Neural cell (in vitro differentiated cells): ENCODE measurements at regions not wholly inside any gene's neighbourhood (a gene's known extent, or its start where the extent isn't known, plus 50 kb on each side); places are given as distances from the start of the nearest gene placed in this dataset.

Source experiments
- H2AFZ ChIP-seq: fragments of 200-600, 300-800 bp; sonication (generic), shearing (Covaris generic); 2 replicates; pipeline ENCODE4 v1.6.0; 2014; ENCODE audit warnings: low read depth, mild to moderate bottlenecking, antibody characterized with exemption, low read length, moderate library complexity
- H3F3A ChIP-seq: fragments of 200-600 bp; shearing (Covaris generic); 2 replicates; pipeline ENCODE4 v1.6.1; 2016; ENCODE audit warnings: mild to moderate bottlenecking, moderate library complexity, mixed read lengths, antibody characterized with exemption, low read length; ENCODE audit not compliant: insufficient read depth, poor library complexity, severe bottlenecking
- H3K27ac ChIP-seq: fragments of 200-600, 300-800 bp; sonication (generic), shearing (Covaris generic); 2 replicates; pipeline ENCODE4 v1.5.1; 2014; ENCODE audit warnings: mild to moderate bottlenecking, low read length, moderate library complexity
- H3K27me3 ChIP-seq: fragments of 300-800, 200-600 bp; sonication (generic), shearing (Covaris generic); 2 replicates; pipeline ENCODE4 v1.6.0; 2014; ENCODE audit warnings: mild to moderate bottlenecking, low read depth, low read length, moderate library complexity; ENCODE audit not compliant: insufficient read depth
- H3K36me3 ChIP-seq: fragments of 300-800, 200-600 bp; sonication (generic), shearing (Covaris generic); 2 replicates; pipeline ENCODE4 v1.5.1; 2014; ENCODE audit warnings: mild to moderate bottlenecking, antibody characterized with exemption, low read length, moderate library complexity; ENCODE audit not compliant: insufficient read depth
- H3K4me2 ChIP-seq: fragments of 300-800, 200-600 bp; sonication (generic), shearing (Covaris generic); 2 replicates; pipeline ENCODE4 v1.6.0; 2014; ENCODE audit warnings: mild to moderate bottlenecking, low read length
- H3K4me3 ChIP-seq: fragments of 300-800, 200-600 bp; sonication (generic), shearing (Covaris generic); 2 replicates; pipeline ENCODE4 v1.5.1; 2014; ENCODE audit warnings: mild to moderate bottlenecking, low read length, moderate library complexity
- H3K79me2 ChIP-seq: fragments of 200-600 bp; shearing (Covaris generic); replicated peaks from 2 replicates; pipeline ENCODE4 v1.6.0; 2014; ENCODE audit warnings: mild to moderate bottlenecking, low read length, moderate library complexity; ENCODE audit not compliant: insufficient read depth
- H3K9ac ChIP-seq: fragments of 300-800, 200-600 bp; sonication (generic), shearing (Covaris generic); 2 replicates; pipeline ENCODE4 v1.6.1; 2016; ENCODE audit warnings: mild to moderate bottlenecking, low read length, mixed read lengths
- H3K9me2 ChIP-seq: fragments of 200-600 bp; shearing (Covaris generic); 2 replicates; pipeline ENCODE4 v1.6.1; 2016; ENCODE audit warnings: mild to moderate bottlenecking, low read length, mixed read lengths; ENCODE audit not compliant: insufficient read depth
- H3K9me3 ChIP-seq: fragments of 200-600, 300-800 bp; sonication (generic), shearing (Covaris generic); 2 replicates; pipeline ENCODE4 v1.6.1; 2016; ENCODE audit warnings: mild to moderate bottlenecking, mixed run types, low read length, moderate library complexity, mixed read lengths
- H4K20me1 ChIP-seq: fragments of 200-600 bp; shearing (Covaris generic); 2 replicates; pipeline ENCODE4 v1.6.1; 2016; ENCODE audit warnings: mild to moderate bottlenecking, mixed run types; ENCODE audit not compliant: insufficient read depth
- CTCF ChIP-seq: fragments of 450-650 bp; IDR thresholded peaks from 2 replicates; pipeline ENCODE4 v1.5.1; 2014; ENCODE audit warnings: antibody characterized with exemption, mild to moderate bottlenecking, moderate library complexity; ENCODE audit not compliant: poor library complexity, severe bottlenecking
- EP300 ChIP-seq: fragments of 450-650 bp; conservative IDR thresholded peaks from 2 replicates; pipeline ENCODE4 v1.6.1; 2014; ENCODE audit warnings: antibody characterized with exemption, mild to moderate bottlenecking, moderate library complexity; ENCODE audit not compliant: poor library complexity, severe bottlenecking
- EZH2 ChIP-seq: fragments of 200-600, 300-800 bp; shearing (Covaris generic), sonication (generic); IDR thresholded peaks from 2 replicates; pipeline ENCODE4 v1.6.1; 2014; ENCODE audit warnings: antibody characterized with exemption, low read length, borderline replicate concordance, mild to moderate bottlenecking; ENCODE audit not compliant: insufficient read depth, poor library complexity, severe bottlenecking
- MXI1 ChIP-seq: fragments of 450-650 bp; conservative IDR thresholded peaks from 2 replicates; pipeline ENCODE4 v1.6.1; 2014; ENCODE audit warnings: antibody characterized with exemption, mild to moderate bottlenecking; ENCODE audit not compliant: poor library complexity, severe bottlenecking
- POLR2AphosphoS5 ChIP-seq: IDR thresholded peaks from 2 replicates; pipeline ENCODE4 v1.6.1; 2012
- RAD21 ChIP-seq: fragments of 450-650 bp; conservative IDR thresholded peaks from 2 replicates; pipeline ENCODE4 v1.6.1; 2014; ENCODE audit warnings: antibody characterized with exemption, mild to moderate bottlenecking, moderate library complexity
- SMC3 ChIP-seq: fragments of 450-650 bp; conservative IDR thresholded peaks from 2 replicates; pipeline ENCODE4 v1.6.1; 2014; ENCODE audit warnings: antibody characterized with exemption, mild to moderate bottlenecking, moderate library complexity; ENCODE audit not compliant: poor library complexity
- TAF1 ChIP-seq: IDR thresholded peaks from 2 replicates; pipeline ENCODE4 v1.6.1; 2012; ENCODE audit warnings: low read depth
- TF ChIP-seq, protein P1 (sequence below): IDR thresholded peaks from 2 replicates; pipeline ENCODE4 v1.6.1; 2012; ENCODE audit warnings: borderline replicate concordance

DNA sequence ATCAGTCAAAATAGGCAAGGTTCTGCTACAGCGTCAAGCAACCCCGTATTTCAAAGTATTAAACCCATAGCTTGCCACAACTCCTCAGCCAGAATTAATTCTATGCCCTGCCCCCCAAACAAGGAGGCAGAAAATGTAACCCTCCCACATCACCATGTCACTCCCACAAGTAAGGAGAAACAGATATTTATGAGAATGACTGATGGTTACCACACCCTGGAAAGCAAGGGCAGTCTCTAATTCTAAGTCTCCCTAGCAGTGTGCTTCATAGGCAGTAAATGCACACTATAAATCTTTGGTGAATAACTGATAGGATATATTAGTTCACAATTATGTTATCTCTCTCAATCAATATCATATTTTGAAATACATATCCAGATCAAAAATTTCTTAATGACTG lies 228.0 kb upstream of the SLC14A2 start:
- Histone ChIP-seq H3K79me2 (no peaks in the 10 kb centered on the region), H3K4me2 (no peak overlapping the region), H2AFZ (no peak overlapping the region), H3K36me3 (no peaks in the 10 kb centered on the region), H3K4me3 (no peak overlapping the region), H3K9ac (no peak overlapping the region), H4K20me1 (no peaks in the 10 kb centered on the region), H3K9me2 (no peaks in the 10 kb centered on the region), H3K27ac (no peak overlapping the region), H3K27me3 (no peaks in the 10 kb centered on the region), H3K9me3 (no peaks in the 10 kb centered on the region), H3F3A (no peaks in the 10 kb centered on the region)
- TF ChIP-seq MXI1 (no peak), POLR2AphosphoS5 (no peak), CTCF (no peak), SMC3 (no peak), TAF1 (no peak), EP300 (no peak), RAD21 (no peak), EZH2 (no peak)
- TF ChIP-seq, protein P1, sequence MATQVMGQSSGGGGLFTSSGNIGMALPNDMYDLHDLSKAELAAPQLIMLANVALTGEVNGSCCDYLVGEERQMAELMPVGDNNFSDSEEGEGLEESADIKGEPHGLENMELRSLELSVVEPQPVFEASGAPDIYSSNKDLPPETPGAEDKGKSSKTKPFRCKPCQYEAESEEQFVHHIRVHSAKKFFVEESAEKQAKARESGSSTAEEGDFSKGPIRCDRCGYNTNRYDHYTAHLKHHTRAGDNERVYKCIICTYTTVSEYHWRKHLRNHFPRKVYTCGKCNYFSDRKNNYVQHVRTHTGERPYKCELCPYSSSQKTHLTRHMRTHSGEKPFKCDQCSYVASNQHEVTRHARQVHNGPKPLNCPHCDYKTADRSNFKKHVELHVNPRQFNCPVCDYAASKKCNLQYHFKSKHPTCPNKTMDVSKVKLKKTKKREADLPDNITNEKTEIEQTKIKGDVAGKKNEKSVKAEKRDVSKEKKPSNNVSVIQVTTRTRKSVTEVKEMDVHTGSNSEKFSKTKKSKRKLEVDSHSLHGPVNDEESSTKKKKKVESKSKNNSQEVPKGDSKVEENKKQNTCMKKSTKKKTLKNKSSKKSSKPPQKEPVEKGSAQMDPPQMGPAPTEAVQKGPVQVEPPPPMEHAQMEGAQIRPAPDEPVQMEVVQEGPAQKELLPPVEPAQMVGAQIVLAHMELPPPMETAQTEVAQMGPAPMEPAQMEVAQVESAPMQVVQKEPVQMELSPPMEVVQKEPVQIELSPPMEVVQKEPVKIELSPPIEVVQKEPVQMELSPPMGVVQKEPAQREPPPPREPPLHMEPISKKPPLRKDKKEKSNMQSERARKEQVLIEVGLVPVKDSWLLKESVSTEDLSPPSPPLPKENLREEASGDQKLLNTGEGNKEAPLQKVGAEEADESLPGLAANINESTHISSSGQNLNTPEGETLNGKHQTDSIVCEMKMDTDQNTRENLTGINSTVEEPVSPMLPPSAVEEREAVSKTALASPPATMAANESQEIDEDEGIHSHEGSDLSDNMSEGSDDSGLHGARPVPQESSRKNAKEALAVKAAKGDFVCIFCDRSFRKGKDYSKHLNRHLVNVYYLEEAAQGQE, result no peak

- Histone ChIP-seq H3K27me3 (no peaks in the 10 kb centered on the region), H3K27ac (no peak overlapping the region), H3K4me2 (no peak overlapping the region), H3K79me2 (no peaks in the 10 kb centered on the region), H3K36me3 (no peaks in the 10 kb centered on the region), H3K9me3 (no peaks in the 10 kb centered on the region), H3K9ac (no peak overlapping the region), H3F3A (no peaks in the 10 kb centered on the region), H4K20me1 (no peaks in the 10 kb centered on the region), H2AFZ (no peak overlapping the region), H3K4me3 (no peak overlapping the region), H3K9me2 (no peaks in the 10 kb centered on the region)
- TF ChIP-seq EZH2, result no peak
- TF ChIP-seq SMC3, result no peak
- TF ChIP-seq POLR2AphosphoS5, result no peak
- TF ChIP-seq, protein P1, result no peak
- TF ChIP-seq RAD21, result no peak
- no peak for TF ChIP-seq MXI1
- no peak for TF ChIP-seq CTCF
- TF ChIP-seq EP300, result no peak
- TF ChIP-seq TAF1, result no peak
Observed at GRCh38 chr18:45398448-45398847, 216.8 kb upstream of the SLC14A2 start.
